Testis (tissue), 2 donors: ENCODE measurements at regions not wholly inside any gene's neighbourhood (a gene's known extent, or its start where the extent isn't known, plus 50 kb on each side); places are given as distances from the start of the nearest gene placed in this dataset.

ENCODE experiments used
- CTCF ChIP-seq, 3 experiments: fragments of 450-650 bp in 2 of 3; fragments of 200-600 bp in 1 of 3; sonication (generic) in 1 of 3; IDR thresholded peaks; one replicate each; pipeline ENCODE4 v1.5.1; 2016 to 2019; ENCODE audit warnings: antibody characterized with exemption in 3 of 3, mild to moderate bottlenecking in 2 of 3, moderate library complexity in 1 of 3
- POLR2A ChIP-seq: fragments of 450-650 bp; IDR thresholded peaks from one replicate; pipeline ENCODE4 v1.6.1; 2017; ENCODE audit warnings: antibody characterized with exemption, mild to moderate bottlenecking, moderate library complexity

- no peak for TF ChIP-seq CTCF (IDR thresholded peaks at IDR 0.05)
- no peak for TF ChIP-seq POLR2A
Observed at GRCh38 chr4:147128787-147129186, 183.1 kb upstream of the TTC29 start.
